Osteoblast (primary cell): ENCODE measurements at regions not wholly inside any gene's neighbourhood (a gene's known extent, or its start where the extent isn't known, plus 50 kb on each side); places are given as distances from the start of the nearest gene placed in this dataset.

ENCODE experiments used
- DNase-seq: peaks from one replicate; pipeline ENCODE4 v3.0.0; 2011; ENCODE audit warnings: low spot score, mixed read lengths; ENCODE audit not compliant: insufficient read length; ENCODE audit errors: missing footprints
- H2AFZ ChIP-seq: 2 replicates; pipeline ENCODE4 v1.6.0; 2011; ENCODE audit warnings: mild to moderate bottlenecking, low read length
- H3K27ac ChIP-seq: 2 replicates; pipeline ENCODE4 v1.5.1; 2011; ENCODE audit warnings: mild to moderate bottlenecking, low read depth, low read length, moderate library complexity
- H3K27me3 ChIP-seq: 2 replicates; pipeline ENCODE4 v1.6.0; 2012; ENCODE audit warnings: mild to moderate bottlenecking, control low read depth, inconsistent platforms, low read length, moderate library complexity; ENCODE audit not compliant: insufficient read depth
- H3K36me3 ChIP-seq: 2 replicates; pipeline ENCODE4 v1.5.1; 2011; ENCODE audit warnings: mild to moderate bottlenecking, low read length, control low read depth, moderate library complexity; ENCODE audit not compliant: insufficient read depth
- H3K4me1 ChIP-seq: 2 replicates; pipeline ENCODE4 v1.5.1; 2011; ENCODE audit warnings: mild to moderate bottlenecking, low read length, control low read depth, moderate library complexity; ENCODE audit not compliant: insufficient read depth
- H3K4me2 ChIP-seq: 2 replicates; pipeline ENCODE4 v1.6.0; 2011; ENCODE audit warnings: mild to moderate bottlenecking, low read length; ENCODE audit not compliant: insufficient read depth
- H3K4me3 ChIP-seq: fragments of 200-600 bp; sonication (generic); 3 replicates; pipeline ENCODE4 v1.5.1; 2012; ENCODE audit warnings: mild to moderate bottlenecking, low read length, inconsistent platforms; ENCODE audit not compliant: insufficient read depth
- H3K79me2 ChIP-seq: 2 replicates; pipeline ENCODE4 v1.6.0; 2012; ENCODE audit warnings: mild to moderate bottlenecking, low read length, control low read depth, inconsistent platforms; ENCODE audit not compliant: insufficient read depth
- H3K9me3 ChIP-seq: 2 replicates; pipeline ENCODE4 v1.5.1; 2011; ENCODE audit warnings: low read depth, low read length, control low read depth
- H4K20me1 ChIP-seq: 2 replicates; pipeline ENCODE4 v1.6.0; 2012; ENCODE audit warnings: mild to moderate bottlenecking, low read length, control low read depth; ENCODE audit not compliant: insufficient read depth
- TF ChIP-seq, protein P1 (sequence below): IDR thresholded peaks from 2 replicates; pipeline ENCODE4 v1.5.1; 2011; ENCODE audit warnings: mild to moderate bottlenecking, low read depth, low read length, moderate library complexity; ENCODE audit errors: extremely low read depth

DNA sequence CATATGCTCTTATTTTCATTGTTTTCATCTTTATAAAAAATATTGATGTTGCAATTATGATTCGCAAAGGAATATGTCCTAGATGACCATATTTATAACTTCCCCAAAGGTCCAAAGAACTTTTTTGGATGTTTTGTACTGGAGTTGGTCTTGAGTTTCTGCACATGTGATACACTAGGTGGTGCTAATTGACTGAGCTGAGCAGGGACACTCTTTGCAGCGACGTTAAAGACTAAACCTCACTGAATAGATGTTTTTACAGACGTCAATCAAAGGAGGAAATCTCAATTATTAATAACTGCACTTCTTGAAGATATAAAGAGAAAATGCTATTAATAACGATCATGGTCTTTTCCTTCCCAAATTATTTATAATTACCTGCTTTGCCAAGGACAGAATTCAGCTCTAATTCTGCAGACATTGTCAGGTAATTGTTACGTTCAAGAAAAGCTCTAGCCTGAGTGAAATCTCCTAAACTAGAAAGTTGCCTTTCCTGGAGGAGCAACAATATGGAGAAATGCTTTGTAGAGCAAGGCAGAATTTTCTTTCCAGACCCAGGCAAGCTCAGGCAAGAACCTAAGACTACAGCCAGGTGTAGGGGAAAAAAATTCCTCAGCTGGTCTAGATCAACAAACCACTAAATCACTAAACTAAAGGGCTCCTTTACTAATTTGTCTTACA is 119.3 kb upstream of the RBBP8 start:
- no peaks in the 10 kb centered on the region for H4K20me1 ChIP-seq
- peaks cover 12% of the 10 kb centered on the region for H3K4me1 ChIP-seq
- no peaks in the 10 kb centered on the region for H3K9me3 ChIP-seq
- no peak for DNase-seq
- H3K27me3 ChIP-seq, result peaks cover 8% of the 10 kb centered on the region
- H3K4me3 ChIP-seq, result no peak overlapping the region
- no peaks in the 10 kb centered on the region for H3K79me2 ChIP-seq
- H3K36me3 ChIP-seq, result no peaks in the 10 kb centered on the region
- peak overlapping the region; percentile 30 for H3K4me2 ChIP-seq
- no peak overlapping the region for H2AFZ ChIP-seq
- TF ChIP-seq, protein P1, sequence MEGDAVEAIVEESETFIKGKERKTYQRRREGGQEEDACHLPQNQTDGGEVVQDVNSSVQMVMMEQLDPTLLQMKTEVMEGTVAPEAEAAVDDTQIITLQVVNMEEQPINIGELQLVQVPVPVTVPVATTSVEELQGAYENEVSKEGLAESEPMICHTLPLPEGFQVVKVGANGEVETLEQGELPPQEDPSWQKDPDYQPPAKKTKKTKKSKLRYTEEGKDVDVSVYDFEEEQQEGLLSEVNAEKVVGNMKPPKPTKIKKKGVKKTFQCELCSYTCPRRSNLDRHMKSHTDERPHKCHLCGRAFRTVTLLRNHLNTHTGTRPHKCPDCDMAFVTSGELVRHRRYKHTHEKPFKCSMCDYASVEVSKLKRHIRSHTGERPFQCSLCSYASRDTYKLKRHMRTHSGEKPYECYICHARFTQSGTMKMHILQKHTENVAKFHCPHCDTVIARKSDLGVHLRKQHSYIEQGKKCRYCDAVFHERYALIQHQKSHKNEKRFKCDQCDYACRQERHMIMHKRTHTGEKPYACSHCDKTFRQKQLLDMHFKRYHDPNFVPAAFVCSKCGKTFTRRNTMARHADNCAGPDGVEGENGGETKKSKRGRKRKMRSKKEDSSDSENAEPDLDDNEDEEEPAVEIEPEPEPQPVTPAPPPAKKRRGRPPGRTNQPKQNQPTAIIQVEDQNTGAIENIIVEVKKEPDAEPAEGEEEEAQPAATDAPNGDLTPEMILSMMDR, result peak; percentile 72
- H3K27ac ChIP-seq, result no peak overlapping the region

DNA sequence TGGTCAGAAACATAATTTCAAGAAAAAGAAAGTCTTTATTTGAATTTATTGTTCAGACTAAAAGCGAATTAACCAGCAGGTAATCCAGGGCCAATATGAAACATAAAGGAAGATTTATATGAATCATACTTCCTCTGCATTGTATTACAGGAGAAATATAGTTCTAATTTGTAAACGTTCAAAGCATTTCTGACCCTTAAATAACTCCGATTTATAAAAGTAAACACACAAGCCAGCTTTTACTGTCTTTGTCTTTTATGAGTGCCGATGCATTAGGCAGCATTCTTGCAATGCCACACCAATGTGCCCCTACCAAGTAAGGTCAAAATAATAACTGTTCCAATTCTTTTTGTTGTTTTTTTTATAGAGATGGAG is 118.8 kb upstream of the RBBP8 start:
- Histone ChIP-seq H4K20me1 (no peaks in the 10 kb centered on the region), H3K36me3 (no peaks in the 10 kb centered on the region), H3K27ac (no peak overlapping the region), H3K79me2 (no peaks in the 10 kb centered on the region), H3K4me2 (peak overlapping the region; percentile 30), H2AFZ (peak overlapping the region; percentile 15), H3K4me3 (no peak overlapping the region), H3K27me3 (peaks cover 8% of the 10 kb centered on the region), H3K4me1 (peaks cover 12% of the 10 kb centered on the region), H3K9me3 (no peaks in the 10 kb centered on the region)
- TF ChIP-seq, protein P1, result no peak
- peak; percentile 81 for DNase-seq

DNA sequence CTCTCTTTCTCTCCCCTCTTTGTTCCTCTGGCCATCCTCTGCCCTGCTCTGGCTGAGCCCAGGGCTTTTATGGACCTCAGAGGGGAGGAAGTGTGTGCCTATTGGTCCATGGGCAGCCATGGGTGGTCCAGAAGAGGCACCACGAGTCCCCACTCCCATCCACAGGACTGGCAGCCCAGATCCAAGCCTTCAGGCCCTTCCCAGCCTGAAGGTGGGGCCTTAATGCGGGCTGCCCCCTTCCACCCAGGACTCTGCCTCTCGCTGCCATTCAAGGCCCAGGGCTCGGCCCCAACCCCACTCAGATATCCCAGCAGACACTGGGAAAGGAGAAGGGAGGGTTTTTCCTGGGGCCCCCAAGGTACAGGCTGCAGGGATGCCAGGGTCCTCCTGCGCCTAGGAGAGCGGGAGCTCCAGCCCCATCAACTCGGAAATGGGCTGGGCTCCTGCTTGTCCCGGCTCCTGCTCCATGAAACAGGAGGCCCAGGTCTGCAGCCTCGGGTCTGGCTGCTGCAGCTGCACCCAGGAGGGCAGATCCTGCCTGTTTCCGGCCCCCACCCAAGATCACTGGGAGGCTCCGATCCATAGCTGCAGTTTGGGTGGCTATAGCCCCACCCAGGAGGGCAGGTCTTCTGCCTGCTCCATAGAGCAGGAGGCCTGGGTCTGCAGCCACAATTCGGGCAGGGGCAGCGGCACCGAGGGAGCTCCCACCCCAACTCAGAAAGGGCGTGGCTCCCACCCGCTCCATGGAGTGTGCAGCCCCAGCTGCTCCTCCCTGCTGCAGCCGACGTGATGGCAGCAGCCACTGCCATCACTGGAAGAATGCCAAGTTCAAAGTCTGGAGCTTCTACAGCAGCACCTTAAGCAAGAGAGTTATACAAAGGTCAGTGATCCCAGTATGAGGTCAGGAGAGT is 116.6 kb upstream of the RBBP8 start:
- Histone ChIP-seq H3K4me2 (no peak overlapping the region), H3K27ac (no peak overlapping the region), H3K27me3 (peaks cover 8% of the 10 kb centered on the region), H3K4me1 (peaks cover 12% of the 10 kb centered on the region), H3K36me3 (no peaks in the 10 kb centered on the region), H2AFZ (no peak overlapping the region), H3K4me3 (no peak overlapping the region), H4K20me1 (no peaks in the 10 kb centered on the region), H3K9me3 (no peaks in the 10 kb centered on the region), H3K79me2 (no peaks in the 10 kb centered on the region)
- TF ChIP-seq, protein P1, result no peak
- DNase-seq, result no peak

DNA sequence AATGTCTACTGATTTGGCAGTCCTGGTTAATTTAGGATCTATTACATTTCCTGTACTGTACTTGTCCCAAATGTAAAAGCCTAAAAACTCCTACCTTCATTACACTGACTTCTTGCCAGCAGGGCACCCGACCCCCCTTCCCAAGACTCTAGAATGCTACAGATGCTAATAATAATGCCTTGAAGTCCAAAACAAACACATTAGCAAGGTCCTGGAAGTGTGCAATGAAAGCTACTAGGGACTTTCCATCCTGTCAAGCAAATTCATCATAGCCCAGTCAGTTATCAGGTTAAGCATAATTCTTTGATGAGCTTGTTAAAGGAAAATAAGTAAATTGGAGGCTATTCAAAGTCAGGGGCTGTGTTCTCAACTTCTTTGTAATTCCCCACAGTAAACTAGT is 115.3 kb upstream of the RBBP8 start:
- peaks cover 24% of the 10 kb centered on the region for H3K4me1 ChIP-seq
- no peak for DNase-seq
- H3K27ac ChIP-seq, result no peak overlapping the region
- no peak overlapping the region for H3K4me3 ChIP-seq
- H2AFZ ChIP-seq, result peak overlapping the region; percentile 8
- no peaks in the 10 kb centered on the region for H3K36me3 ChIP-seq
- peaks cover 5% of the 10 kb centered on the region for H3K27me3 ChIP-seq
- H3K9me3 ChIP-seq, result no peaks in the 10 kb centered on the region
- H3K4me2 ChIP-seq, result no peak overlapping the region
- TF ChIP-seq, protein P1, result no peak
- no peaks in the 10 kb centered on the region for H3K79me2 ChIP-seq
- H4K20me1 ChIP-seq, result no peaks in the 10 kb centered on the region
